WERI-Rb-1 (cell line): ENCODE measurements at regions not wholly inside any gene's neighbourhood (a gene's known extent, or its start where the extent isn't known, plus 50 kb on each side); places are given as distances from the start of the nearest gene placed in this dataset.

Experiments
- DNase-seq: peaks from one replicate; pipeline ENCODE4 v3.0.0-alpha.2; 2020
- H3K27ac ChIP-seq: fragments of 250-450 bp; sonication (Bioruptor Pico); 2 replicates; pipeline ENCODE4 v1.5.1; 2020; ENCODE audit warnings: mild to moderate bottlenecking, moderate library complexity
- H3K27me3 ChIP-seq: fragments of 250-450 bp; sonication (Bioruptor Pico); 2 replicates; pipeline ENCODE4 v1.5.1; 2021; ENCODE audit warnings: mild to moderate bottlenecking, low read depth, moderate library complexity; ENCODE audit not compliant: insufficient read depth, severe bottlenecking
- H3K36me3 ChIP-seq: fragments of 250-450 bp; sonication (Bioruptor Pico); 2 replicates; pipeline ENCODE4 v1.5.1; 2020; ENCODE audit warnings: mild to moderate bottlenecking, moderate library complexity
- H3K4me3 ChIP-seq: 2 replicates; pipeline ENCODE4 v1.5.1; 2011; ENCODE audit warnings: low read depth, mild to moderate bottlenecking, control low read depth, low read length
- H3K9me3 ChIP-seq: fragments of 250-450 bp; sonication (Bioruptor Pico); 2 replicates; pipeline ENCODE4 v1.5.1; 2021; ENCODE audit warnings: mild to moderate bottlenecking, moderate library complexity; ENCODE audit not compliant: severe bottlenecking
- CTCF ChIP-seq: IDR thresholded peaks from 2 replicates; pipeline ENCODE4 v1.5.1; 2011; ENCODE audit warnings: low read depth, mild to moderate bottlenecking, control low read depth, inconsistent platforms, low read length

GRCh38 chr5:148897842-148898241 is 71.4 kb downstream of the ADRB2 start:
- no peak overlapping the region for H3K4me3 ChIP-seq
- no peak for TF ChIP-seq CTCF
- no peaks in the 10 kb centered on the region for H3K9me3 ChIP-seq
- peaks cover 28% of the 10 kb centered on the region for H3K27me3 ChIP-seq
- H3K36me3 ChIP-seq, result no peaks in the 10 kb centered on the region
- no peak overlapping the region for H3K27ac ChIP-seq
- no peak for DNase-seq

GRCh38 chr5:148898413-148899075 is 72.1 kb downstream of the ADRB2 start:
- DNase-seq, result no peak
- H3K36me3 ChIP-seq, result no peaks in the 10 kb centered on the region
- TF ChIP-seq CTCF, result no peak
- H3K9me3 ChIP-seq, result no peaks in the 10 kb centered on the region
- no peak overlapping the region for H3K4me3 ChIP-seq
- H3K27ac ChIP-seq, result no peak overlapping the region
- H3K27me3 ChIP-seq, result peaks cover 32% of the 10 kb centered on the region

GRCh38 chr5:148899993-148900392 is 73.6 kb downstream of the ADRB2 start:
- Histone ChIP-seq H3K27me3 (peaks cover 35% of the 10 kb centered on the region), H3K36me3 (no peaks in the 10 kb centered on the region), H3K27ac (no peak overlapping the region), H3K9me3 (no peaks in the 10 kb centered on the region), H3K4me3 (no peak overlapping the region)
- TF ChIP-seq CTCF, result no peak
- no peak for DNase-seq

- H3K27me3 ChIP-seq, result peaks cover 51% of the 10 kb centered on the region
- H3K9me3 ChIP-seq, result no peaks in the 10 kb centered on the region
- H3K4me3 ChIP-seq, result no peak overlapping the region
- no peaks in the 10 kb centered on the region for H3K36me3 ChIP-seq
- DNase-seq, result no peak
- TF ChIP-seq CTCF, result no peak
- H3K27ac ChIP-seq, result no peak overlapping the region
These were observed 76.1 kb downstream of the ADRB2 start for GRCh38 chr5:148902478-148902877.

- no peaks in the 10 kb centered on the region for H3K9me3 ChIP-seq
- no peak overlapping the region for H3K4me3 ChIP-seq
- DNase-seq, result no peak
- H3K27me3 ChIP-seq, result peaks cover 53% of the 10 kb centered on the region
- no peaks in the 10 kb centered on the region for H3K36me3 ChIP-seq
- TF ChIP-seq CTCF, result no peak
- H3K27ac ChIP-seq, result no peak overlapping the region
These were observed 77.2 kb downstream of the ADRB2 start for GRCh38 chr5:148903587-148903986.

GRCh38 chr5:148904440-148904839 is 78.0 kb downstream of the ADRB2 start:
- no peaks in the 10 kb centered on the region for H3K9me3 ChIP-seq
- no peak overlapping the region for H3K27ac ChIP-seq
- H3K36me3 ChIP-seq, result no peaks in the 10 kb centered on the region
- H3K27me3 ChIP-seq, result peaks cover 54% of the 10 kb centered on the region
- TF ChIP-seq CTCF, result no peak
- no peak overlapping the region for H3K4me3 ChIP-seq
- DNase-seq, result no peak
